H1 (cell line): ENCODE measurements at regions not wholly inside any gene's neighbourhood (a gene's known extent, or its start where the extent isn't known, plus 50 kb on each side); places are given as distances from the start of the nearest gene placed in this dataset.

Experiments
- CEBPB ChIP-seq: IDR thresholded peaks from 2 replicates; pipeline ENCODE4 v1.6.1; 2012; ENCODE audit warnings: low read depth, low read length
- CHD1 ChIP-seq: IDR thresholded peaks from 2 replicates; pipeline ENCODE4 v1.6.1; 2012; ENCODE audit warnings: low read depth, low read length, improper control_type of control experiment
- GABPA ChIP-seq: IDR thresholded peaks from 2 replicates; pipeline ENCODE4 v1.6.1; 2011; ENCODE audit warnings: mild to moderate bottlenecking, low read length, moderate library complexity, borderline replicate concordance; ENCODE audit not compliant: insufficient read depth
- HDAC6 ChIP-seq: IDR thresholded peaks from one replicate; pipeline ENCODE4 v1.7.1; 2012; ENCODE audit warnings: low read depth, mild to moderate bottlenecking, inconsistent platforms, low read length, moderate library complexity
- POLR2A ChIP-seq, 2 experiments: IDR thresholded peaks; 1 replicate in 1 of 2; 2 replicates in 1 of 2; pipeline ENCODE4 v1.6.1; 2011; ENCODE audit warnings: low read depth in 2 of 2, low read length in 2 of 2, mild to moderate bottlenecking in 2 of 2; ENCODE audit errors: control extremely low read depth in 1 of 2
- POLR2AphosphoS5 ChIP-seq: IDR thresholded peaks from 2 replicates; pipeline ENCODE4 v1.6.1; 2011; ENCODE audit warnings: low read depth, low read length
- RFX5 ChIP-seq: IDR thresholded peaks from 2 replicates; pipeline ENCODE4 v1.6.1; 2011; ENCODE audit warnings: low read depth, low read length, improper control_type of control experiment, borderline replicate concordance
- TAF1 ChIP-seq: IDR thresholded peaks from 2 replicates; pipeline ENCODE4 v1.6.1; 2011; ENCODE audit warnings: mild to moderate bottlenecking, low read depth, low read length
- YY1 ChIP-seq: IDR thresholded peaks from 2 replicates; pipeline ENCODE4 v1.6.1; 2011; ENCODE audit warnings: low read depth, mild to moderate bottlenecking, low read length
- TF ChIP-seq, protein P1 (sequence below), 3 experiments: IDR thresholded peaks; 1 replicate in 2 of 3; 2 replicates in 1 of 3; pipeline versions ENCODE4 v1.5.1 to v1.6.1; 2011; ENCODE audit warnings: low read length in 3 of 3, mild to moderate bottlenecking in 3 of 3, inconsistent platforms in 2 of 3, low read depth in 1 of 3, moderate library complexity in 1 of 3; ENCODE audit not compliant: insufficient read depth in 1 of 3; ENCODE audit errors: control extremely low read depth in 1 of 3
- TF ChIP-seq, protein P2 (sequence below): IDR thresholded peaks from 2 replicates; pipeline ENCODE4 v1.6.1; 2012; ENCODE audit warnings: inconsistent platforms

- TF ChIP-seq, protein P1, sequence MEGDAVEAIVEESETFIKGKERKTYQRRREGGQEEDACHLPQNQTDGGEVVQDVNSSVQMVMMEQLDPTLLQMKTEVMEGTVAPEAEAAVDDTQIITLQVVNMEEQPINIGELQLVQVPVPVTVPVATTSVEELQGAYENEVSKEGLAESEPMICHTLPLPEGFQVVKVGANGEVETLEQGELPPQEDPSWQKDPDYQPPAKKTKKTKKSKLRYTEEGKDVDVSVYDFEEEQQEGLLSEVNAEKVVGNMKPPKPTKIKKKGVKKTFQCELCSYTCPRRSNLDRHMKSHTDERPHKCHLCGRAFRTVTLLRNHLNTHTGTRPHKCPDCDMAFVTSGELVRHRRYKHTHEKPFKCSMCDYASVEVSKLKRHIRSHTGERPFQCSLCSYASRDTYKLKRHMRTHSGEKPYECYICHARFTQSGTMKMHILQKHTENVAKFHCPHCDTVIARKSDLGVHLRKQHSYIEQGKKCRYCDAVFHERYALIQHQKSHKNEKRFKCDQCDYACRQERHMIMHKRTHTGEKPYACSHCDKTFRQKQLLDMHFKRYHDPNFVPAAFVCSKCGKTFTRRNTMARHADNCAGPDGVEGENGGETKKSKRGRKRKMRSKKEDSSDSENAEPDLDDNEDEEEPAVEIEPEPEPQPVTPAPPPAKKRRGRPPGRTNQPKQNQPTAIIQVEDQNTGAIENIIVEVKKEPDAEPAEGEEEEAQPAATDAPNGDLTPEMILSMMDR (IDR thresholded peaks at IDR 0.05; ENCODE audit: control extremely low read depth in 1 of 3, insufficient read depth in 1 of 3, low read depth in 1 of 3, low read length in 3 of 3) = peak in 2 of 3 experiments; percentile 24 to 45; a peak in 2 of 4 replicates
- TF ChIP-seq POLR2AphosphoS5 (no peak), CHD1 (no peak), YY1 (no peak), HDAC6 (no peak), TAF1 (no peak), GABPA (no peak), POLR2A (IDR thresholded peaks at IDR 0.05; ENCODE audit: control extremely low read depth in 1 of 2, low read depth in 2 of 2, low read length in 2 of 2) (no peak), RFX5 (no peak), CEBPB (no peak)
- TF ChIP-seq, protein P2, sequence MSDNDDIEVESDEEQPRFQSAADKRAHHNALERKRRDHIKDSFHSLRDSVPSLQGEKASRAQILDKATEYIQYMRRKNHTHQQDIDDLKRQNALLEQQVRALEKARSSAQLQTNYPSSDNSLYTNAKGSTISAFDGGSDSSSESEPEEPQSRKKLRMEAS = no peak
Measured at GRCh38 chr5:113824307-113824706, 310.8 kb downstream of the YTHDC2 start.
